K562 (cell line): ENCODE measurements at regions not wholly inside any gene's neighbourhood (a gene's known extent, or its start where the extent isn't known, plus 50 kb on each side); places are given as distances from the start of the nearest gene placed in this dataset.
A peak's percentile ranks its signal among the peaks of the same experiment; 100 is the strongest.

ENCODE experiments used
- ATAC-seq: fragments of 200-7000 bp; cut with Tn5 transposase; 3 replicates; pipeline ENCODE4 v1.9.1; 2020; ENCODE audit warnings: moderate library complexity
- BruUV-seq: library from RNA; stranded (reverse); fragments of 400-500 nt; replicated peaks from 2 replicates; lab custom pipeline; 2021; lab: Mats Ljungman, UMichigan
- CTCF ChIA-PET: fragments of 300-600 bp; formaldehyde crosslinking; extraction: SDS; loops from one replicate; lab custom pipeline; 2021; ENCODE audit warnings: low intra/inter-chr PET ratio; lab: Yijun Ruan, JAX
- POLR2A ChIA-PET: fragments of 300-600, 350-650 bp; sonication (Branson Sonifier 250); formaldehyde crosslinking; extraction: SDS; loops from one replicate; lab custom pipeline; 2021; ENCODE audit warnings: antibody characterized with exemption, inconsistent platforms; lab: Yijun Ruan, JAX
- DNase-seq, 4 experiments: peaks; one replicate each; pipeline versions ENCODE4 v3.0.0 to v3.0.0-alpha.2; 2011 to 2018; ENCODE audit warnings: low spot score in 3 of 4, mixed read lengths in 3 of 4; ENCODE audit errors: extremely low read depth in 1 of 4
- FAIRE-seq: peaks from 2 replicates; lab custom pipeline; 2011; peaks lifted over from hg19 to GRCh38; lab: Jason Lieb, UNC
- H2AFZ ChIP-seq: 2 replicates; pipeline ENCODE4 v1.6.0; 2011; ENCODE audit warnings: low read depth, low read length, control low read depth, inconsistent platforms
- H3K27ac ChIP-seq: fragments of 200-600 bp; 3 replicates; pipeline ENCODE4 v1.8.0; 2011; ENCODE audit warnings: low read depth, mild to moderate bottlenecking, control low read depth, inconsistent platforms, low read length, moderate library complexity, mixed read lengths; ENCODE audit errors: extremely low read depth
- H3K27me3 ChIP-seq, 2 experiments: fragments of 300-600 bp in 1 of 2; 2 replicates in 1 of 2; 3 replicates in 1 of 2; pipeline versions ENCODE4 v1.6.0 to v1.8.0; 2011; ENCODE audit warnings: inconsistent platforms in 2 of 2, low read length in 2 of 2, mild to moderate bottlenecking in 1 of 2, mixed read lengths in 1 of 2, moderate library complexity in 1 of 2; ENCODE audit not compliant: control insufficient read depth in 2 of 2, insufficient read depth in 2 of 2
- H3K36me3 ChIP-seq: fragments of 300-600 bp; 3 replicates; pipeline ENCODE4 v1.8.0; 2011; ENCODE audit warnings: mild to moderate bottlenecking, low read length, inconsistent platforms; ENCODE audit not compliant: control insufficient read depth, insufficient read depth
- H3K4me1 ChIP-seq, 2 experiments: fragments of 200-600 bp in 1 of 2; replicated peaks in 1 of 2; 2 replicates in 1 of 2; 3 replicates in 1 of 2; pipeline versions ENCODE4 v1.5.1 to v1.8.0; 2011; ENCODE audit warnings: inconsistent platforms in 2 of 2, low read length in 2 of 2, mild to moderate bottlenecking in 1 of 2, mixed read lengths in 1 of 2, moderate library complexity in 1 of 2; ENCODE audit not compliant: control insufficient read depth in 2 of 2, insufficient read depth in 2 of 2
- H3K4me2 ChIP-seq: 2 replicates; pipeline ENCODE4 v1.6.1; 2011; ENCODE audit warnings: low read length, control low read depth, inconsistent platforms, mixed read lengths; ENCODE audit not compliant: insufficient read depth
- H3K4me3 ChIP-seq: fragments of 200-600 bp; sonication (generic), shearing (Covaris generic); 2 replicates; pipeline ENCODE4 v1.5.1; 2016; ENCODE audit warnings: control low read depth, inconsistent platforms
- H3K79me2 ChIP-seq: fragments of 200-600 bp; 3 replicates; pipeline ENCODE4 v1.8.0; 2011; ENCODE audit warnings: low read length, inconsistent platforms; ENCODE audit not compliant: control insufficient read depth, insufficient read depth
- H3K9ac ChIP-seq, 2 experiments: 2 replicates each; pipeline versions ENCODE4 v1.6.0 to v1.6.1; 2011; ENCODE audit warnings: low read depth in 2 of 2, low read length in 2 of 2, control low read depth in 1 of 2, inconsistent platforms in 1 of 2, mild to moderate bottlenecking in 1 of 2, mixed read lengths in 1 of 2; ENCODE audit not compliant: insufficient read depth in 1 of 2
- H3K9me1 ChIP-seq: one replicate; pipeline ENCODE4 v1.6.0; 2011; ENCODE audit warnings: inconsistent platforms, mild to moderate bottlenecking, low read length, moderate library complexity; ENCODE audit not compliant: control insufficient read depth, insufficient read depth
- H3K9me3 ChIP-seq: replicated peaks from 2 replicates; pipeline ENCODE4 v1.5.1; 2011; ENCODE audit warnings: low read depth, low read length, inconsistent platforms; ENCODE audit not compliant: control insufficient read depth, insufficient read depth
- H4K20me1 ChIP-seq: replicated peaks from 2 replicates; pipeline ENCODE4 v1.6.1; 2011; ENCODE audit warnings: low read length, inconsistent platforms, mixed read lengths; ENCODE audit not compliant: control insufficient read depth, insufficient read depth
- ATF6 ChIP-seq: sonication (generic); formaldehyde crosslinking; IDR thresholded peaks from 2 replicates; pipeline ENCODE4 v1.4.0; 2020; ENCODE audit warnings: mild to moderate bottlenecking, missing genetic modification reagents
- CEBPG ChIP-seq, 3 experiments: fragments of 200-800 bp in 1 of 3; sonication (Bioruptor generic) in 1 of 3; sonication (generic) in 1 of 3; formaldehyde crosslinking in 1 of 3; IDR thresholded peaks in 2 of 3; conservative IDR thresholded peaks in 1 of 3; 2 replicates each; pipeline versions ENCODE4 v1.6.1 to v1.8.0; 2016 to 2022; ENCODE audit warnings: missing compliant biosample characterization in 2 of 3, missing genetic modification characterization in 2 of 3, mild to moderate bottlenecking in 1 of 3, missing genetic modification reagents in 1 of 3
- PPARD ChIP-seq: fragments of 250-450 bp; sonication (Bioruptor Pico); IDR thresholded peaks from 2 replicates; pipeline ENCODE4 v1.8.0; 2022; ENCODE audit warnings: inconsistent platforms, mild to moderate bottlenecking, moderate library complexity
- RBM34 ChIP-seq: fragments of 200-400 bp; formaldehyde crosslinking; IDR thresholded peaks from 2 replicates; pipeline ENCODE4 v1.6.1; 2018; ENCODE audit warnings: low read length, borderline replicate concordance; ENCODE audit not compliant: insufficient read depth
- TARDBP ChIP-seq: fragments of 450-650 bp; IDR thresholded peaks from 2 replicates; pipeline ENCODE4 v1.6.1; 2016
- ZNF551 ChIP-seq: fragments of 250-450 bp; sonication (Bioruptor Pico); IDR thresholded peaks from 2 replicates; pipeline ENCODE4 v1.5.0; 2021; ENCODE audit warnings: mild to moderate bottlenecking, moderate library complexity
- WGBS: fragments of 100-300 bp; shearing (Covaris generic); methylation state at CpG from one replicate; pipeline ENCODE4 v1.1.6; 2016; ENCODE audit warnings: low coverage, mixed read lengths; ENCODE audit not compliant: insufficient coverage; ENCODE audit errors: missing lambda C conversion rate; 5-methylcytosine and 5-hydroxymethylcytosine counted together
- in situ Hi-C: fragments of 300-500 bp; cut with MboI; formaldehyde crosslinking; loops from 4 replicates; pipeline ENCODE4 v1.15.0; 2018; ENCODE audit warnings: inconsistent platforms, mixed read lengths
- intact Hi-C: fragments of 100-400 bp; cut with micrococcal nuclease; formaldehyde crosslinking; loops from 2 replicates; pipeline ENCODE4 v1.14.2; 2022

DNA sequence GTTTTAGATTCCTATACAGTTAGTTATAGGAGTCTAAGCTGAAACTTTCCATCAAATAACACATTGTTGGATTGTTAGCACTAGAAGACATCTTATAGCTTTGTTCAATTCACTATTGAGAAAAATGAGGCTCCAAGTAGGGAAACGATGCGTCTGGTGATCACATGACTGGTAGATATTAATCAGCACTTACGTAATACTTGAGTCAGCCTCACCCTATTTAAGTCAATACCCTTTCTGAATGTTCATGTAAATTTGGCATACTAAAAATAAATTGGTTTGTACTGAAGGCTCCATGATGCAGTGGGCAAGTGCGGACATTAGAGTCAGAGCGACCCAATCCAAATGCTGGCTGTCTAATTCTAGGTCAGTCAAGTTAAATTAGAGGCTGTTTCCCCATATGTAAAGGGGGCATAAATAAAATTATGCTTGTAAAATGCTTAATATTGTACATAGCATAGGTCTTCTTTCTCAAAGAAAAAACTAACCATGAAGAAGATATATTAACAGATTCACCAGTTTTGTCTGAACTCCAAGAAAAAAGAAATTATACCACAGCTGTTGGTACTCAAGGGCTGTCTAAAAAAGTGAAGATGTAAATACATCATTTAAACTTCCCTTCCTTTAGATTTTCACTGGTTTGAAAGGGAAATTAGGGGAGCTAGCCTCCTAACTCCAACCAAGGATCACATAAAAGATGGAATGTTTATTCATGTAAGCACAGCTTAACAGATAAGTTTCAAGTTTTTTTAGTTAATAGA lies 406.6 kb upstream of the TLE4 start (continued):
- TF ChIP-seq ZNF551 (CRISPR knock-in tag) (no peak), RBM34 (no peak), PPARD (CRISPR knock-in tag) (no peak), ATF6 (CRISPR knock-in tag) (no peak)

DNA sequence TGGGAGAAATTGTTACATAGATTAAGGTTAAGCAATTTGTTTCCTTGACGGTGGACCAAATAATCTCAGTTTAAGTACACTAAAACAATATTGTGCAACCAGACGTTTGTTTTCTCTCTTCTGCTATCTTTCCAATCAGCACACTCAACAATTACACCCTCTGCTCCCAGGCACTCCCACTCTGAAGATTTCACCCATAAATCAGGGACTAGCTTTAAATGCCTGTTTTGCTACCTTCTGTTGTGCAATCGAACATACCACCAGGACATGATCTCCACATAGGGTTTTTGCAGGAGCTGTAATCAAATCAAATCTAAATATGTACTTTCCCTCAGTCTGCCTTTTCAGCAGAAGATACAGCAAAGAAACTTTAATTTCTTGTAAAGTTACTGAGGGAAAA lies 405.8 kb upstream of the TLE4 start:
- Histone ChIP-seq H3K27me3 (no peaks in the 10 kb centered on the region), H3K79me2 (no peaks in the 10 kb centered on the region), H3K36me3 (no peaks in the 10 kb centered on the region), H3K9me3 (no peaks in the 10 kb centered on the region), H2AFZ (no peak overlapping the region), H3K9ac (no peak overlapping the region), H3K4me3 (no peak overlapping the region), H4K20me1 (no peaks in the 10 kb centered on the region), H3K27ac (no peak overlapping the region), H3K4me2 (no peak overlapping the region), H3K9me1 (no peaks in the 10 kb centered on the region), H3K4me1 (no peaks in the 10 kb centered on the region)
- no peak for TF ChIP-seq CEBPG (CRISPR knock-in tag; IDR thresholded peaks at IDR 0.05)
- 0 out of 4 replicates have a peak, but pooled peaks of 1 of the 2 experiments have one; percentile 10 for TF ChIP-seq CEBPG (tag; conservative IDR thresholded peaks at IDR 0.05 in 1 of 2, IDR thresholded peaks at IDR 0.05 in 1 of 2)
- no peak for TF ChIP-seq TARDBP
- ChIA-PET POLR2A (no interaction called here), CTCF (no interaction called here)
- BruUV-seq, result no TSS peak
- FAIRE-seq (no peak), ATAC-seq (no peak), DNase-seq (no peak)
- intact Hi-C loops (no loop called here), in situ Hi-C loops (no loop called here)
- whole genome bisulfite sequencing, result 0% methylated on average over 3 of the region's 3 CpGs
